ENCODE measurements at regions not wholly inside any gene's neighbourhood (a gene's known extent, or its start where the extent isn't known, plus 50 kb on each side); places are given as distances from the start of the nearest gene placed in this dataset.

GRCh38 chr20:24043294-24043693 is 54.7 kb upstream of the GGTLC1 start:
- no peak overlapping the region for H3K4me3 ChIP-seq (ENCODE audit: low read length)
- TF ChIP-seq, protein P1, sequence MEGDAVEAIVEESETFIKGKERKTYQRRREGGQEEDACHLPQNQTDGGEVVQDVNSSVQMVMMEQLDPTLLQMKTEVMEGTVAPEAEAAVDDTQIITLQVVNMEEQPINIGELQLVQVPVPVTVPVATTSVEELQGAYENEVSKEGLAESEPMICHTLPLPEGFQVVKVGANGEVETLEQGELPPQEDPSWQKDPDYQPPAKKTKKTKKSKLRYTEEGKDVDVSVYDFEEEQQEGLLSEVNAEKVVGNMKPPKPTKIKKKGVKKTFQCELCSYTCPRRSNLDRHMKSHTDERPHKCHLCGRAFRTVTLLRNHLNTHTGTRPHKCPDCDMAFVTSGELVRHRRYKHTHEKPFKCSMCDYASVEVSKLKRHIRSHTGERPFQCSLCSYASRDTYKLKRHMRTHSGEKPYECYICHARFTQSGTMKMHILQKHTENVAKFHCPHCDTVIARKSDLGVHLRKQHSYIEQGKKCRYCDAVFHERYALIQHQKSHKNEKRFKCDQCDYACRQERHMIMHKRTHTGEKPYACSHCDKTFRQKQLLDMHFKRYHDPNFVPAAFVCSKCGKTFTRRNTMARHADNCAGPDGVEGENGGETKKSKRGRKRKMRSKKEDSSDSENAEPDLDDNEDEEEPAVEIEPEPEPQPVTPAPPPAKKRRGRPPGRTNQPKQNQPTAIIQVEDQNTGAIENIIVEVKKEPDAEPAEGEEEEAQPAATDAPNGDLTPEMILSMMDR (conservative IDR thresholded peaks at IDR 0.05; ENCODE audit: low read length), result no peak
- DNase-seq (ENCODE audit: low read depth), result no peak

DNA sequence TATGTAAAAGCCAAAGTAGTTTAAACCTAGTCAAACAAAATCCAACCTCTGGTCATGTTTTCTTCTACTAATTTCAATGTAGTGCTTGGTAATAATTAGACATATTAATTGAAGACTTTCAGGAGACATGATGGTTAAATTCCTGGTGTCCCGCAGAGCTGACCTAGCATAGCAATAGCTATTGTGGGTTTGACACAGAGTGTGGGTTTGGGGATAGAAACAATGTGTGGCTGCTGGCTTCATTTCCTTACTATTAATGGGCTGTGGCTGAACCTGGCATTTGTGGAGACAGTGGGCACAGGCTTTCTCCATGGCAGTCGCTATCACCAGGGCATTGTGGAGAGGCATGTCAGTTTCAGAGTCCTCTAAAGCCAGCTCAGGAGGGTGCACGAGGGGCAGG is 54.1 kb upstream of the GGTLC1 start:
- DNase-seq (ENCODE audit: low read depth), result no peak
- TF ChIP-seq, protein P1 (conservative IDR thresholded peaks at IDR 0.05; ENCODE audit: low read length), result no peak
- H3K4me3 ChIP-seq (ENCODE audit: low read length), result no peak overlapping the region

DNA sequence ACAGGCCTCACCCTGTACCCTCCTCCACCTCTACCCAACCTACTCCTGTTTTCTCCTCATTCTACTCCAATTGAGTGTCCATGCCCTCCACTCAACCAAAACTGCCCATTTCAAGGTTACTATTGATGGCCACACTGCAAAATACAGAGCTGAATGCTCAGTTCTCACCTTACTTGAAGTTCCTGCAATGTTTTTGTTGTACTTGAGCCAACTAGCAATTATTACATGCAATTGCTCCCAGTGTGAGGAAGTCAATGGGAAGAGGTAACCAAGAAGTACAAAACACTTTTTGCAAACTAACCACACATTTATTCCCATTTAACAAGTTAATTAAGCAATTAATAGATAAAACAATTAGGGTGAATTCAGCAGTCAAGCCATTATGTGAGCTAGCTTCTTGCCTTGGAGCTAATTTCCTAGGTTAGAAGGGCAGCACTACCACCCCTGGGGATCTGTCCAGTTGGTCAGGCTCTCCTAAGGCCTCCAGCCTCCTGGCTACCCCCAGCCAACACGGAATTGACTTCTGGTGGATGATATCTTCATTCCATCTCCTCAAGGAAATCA is 52.4 kb upstream of the GGTLC1 start:
- DNase-seq (ENCODE audit: low read depth), result no peak
- TF ChIP-seq, protein P1 (conservative IDR thresholded peaks at IDR 0.05; ENCODE audit: low read length), result no peak
- no peak overlapping the region for H3K4me3 ChIP-seq (ENCODE audit: low read length)

GRCh38 chr20:24039196-24039595 is 50.6 kb upstream of the GGTLC1 start:
- DNase-seq (ENCODE audit: low read depth), result no peak
- TF ChIP-seq, protein P1 (conservative IDR thresholded peaks at IDR 0.05; ENCODE audit: low read length), result no peak

More at GRCh38 chr20:24039196-24039595, 50.6 kb upstream of the GGTLC1 start:
- H3K4me3 ChIP-seq (ENCODE audit: low read length), result no peak overlapping the region

Measured in AG10803 (cell line).